NCI-H2107 treated with DMSO at 0.1 percent for 48 hours (cell line): ENCODE measurements at regions not wholly inside any gene's neighbourhood (a gene's known extent, or its start where the extent isn't known, plus 50 kb on each side); places are given as distances from the start of the nearest gene placed in this dataset.
"Not testable (repeated sequence)": the region's sequence is repeated elsewhere in the genome, so short reads cannot be mapped to it uniquely, and the experiment has no call there.

Experiments
- DNase-seq: peaks from one replicate; lab custom pipeline; 2025; ENCODE audit not compliant: unreplicated experiment; lab: John Stamatoyannopoulos, UW

GRCh38 chr13:90719461-90719860 is 628.0 kb upstream of the MIR17HG start:
- DNase-seq = no peak

- no peak for DNase-seq
These were observed 625.5 kb upstream of the MIR17HG start for GRCh38 chr13:90721937-90722336.

GRCh38 chr13:90723381-90723780 is 624.1 kb upstream of the MIR17HG start:
- no peak for DNase-seq

GRCh38 chr13:90726375-90726774 is 621.1 kb upstream of the MIR17HG start:
- no peak for DNase-seq

- DNase-seq = no peak
These were observed 615.4 kb upstream of the MIR17HG start for GRCh38 chr13:90732049-90732448.

GRCh38 chr13:90734497-90734896 is 613.0 kb upstream of the MIR17HG start:
- DNase-seq = not testable (repeated sequence)

- DNase-seq = no peak
These were observed 608.6 kb upstream of the MIR17HG start for GRCh38 chr13:90738881-90739280.

GRCh38 chr13:90740099-90740498 is 607.4 kb upstream of the MIR17HG start:
- DNase-seq = no peak

- no peak for DNase-seq
These were observed 605.1 kb upstream of the MIR17HG start for GRCh38 chr13:90742381-90742780.

- no peak for DNase-seq
These were observed 601.3 kb upstream of the MIR17HG start for GRCh38 chr13:90746230-90746629.

- no peak for DNase-seq
These were observed 597.5 kb upstream of the MIR17HG start for GRCh38 chr13:90750021-90750420.

GRCh38 chr13:90751026-90751425 is 596.5 kb upstream of the MIR17HG start:
- no peak for DNase-seq

GRCh38 chr13:90752070-90752469 is 595.4 kb upstream of the MIR17HG start:
- no peak for DNase-seq

GRCh38 chr13:90757127-90757680 is 590.3 kb upstream of the MIR17HG start:
- DNase-seq = no peak

- DNase-seq = no peak
These were observed 586.8 kb upstream of the MIR17HG start for GRCh38 chr13:90760639-90761038.

GRCh38 chr13:90763476-90764150 is 583.9 kb upstream of the MIR17HG start:
- no peak for DNase-seq

- DNase-seq = no peak
These were observed 581.0 kb upstream of the MIR17HG start for GRCh38 chr13:90766386-90766902.

- DNase-seq = no peak
These were observed 579.4 kb upstream of the MIR17HG start for GRCh38 chr13:90768116-90768515.

GRCh38 chr13:90769387-90769786 is 578.1 kb upstream of the MIR17HG start:
- DNase-seq = no peak

GRCh38 chr13:90770334-90770733 is 577.2 kb upstream of the MIR17HG start:
- no peak for DNase-seq

GRCh38 chr13:90773681-90774080 is 573.8 kb upstream of the MIR17HG start:
- no peak for DNase-seq

- no peak for DNase-seq
These were observed 571.3 kb upstream of the MIR17HG start for GRCh38 chr13:90776051-90776748.
